Omental fat pad (tissue), 3 donors: ENCODE measurements at regions not wholly inside any gene's neighbourhood (a gene's known extent, or its start where the extent isn't known, plus 50 kb on each side); places are given as distances from the start of the nearest gene placed in this dataset.
"Not testable (repeated sequence)": the region's sequence is repeated elsewhere in the genome, so short reads cannot be mapped to it uniquely, and the experiment has no call there.

ENCODE experiments used
- ATAC-seq: fragments of 150-250 bp; one replicate; pipeline ENCODE4 v1.9.1; 2016; ENCODE audit warnings: mild to moderate bottlenecking, moderate library complexity; ENCODE audit not compliant: low FRiP score
- DNase-seq: peaks from one replicate; pipeline ENCODE4 v3.0.0-alpha.2; 2019; ENCODE audit warnings: low spot score
- CTCF ChIP-seq, 3 donors: fragments of 450-650 bp; IDR thresholded peaks; one replicate each; pipeline ENCODE4 v1.5.1; 2016 to 2017; ENCODE audit warnings: antibody characterized with exemption in 3 of 3, mild to moderate bottlenecking in 3 of 3, moderate library complexity in 2 of 3

GRCh38 chr20:48490961-48491831 is 336.6 kb downstream of the PREX1 start:
- TF ChIP-seq CTCF (IDR thresholded peaks at IDR 0.05), result no peak
- no peak for DNase-seq
- no peak for ATAC-seq

- not testable (repeated sequence) for DNase-seq, ATAC-seq
These were observed 337.5 kb downstream of the PREX1 start for GRCh38 chr20:48490341-48490740.

GRCh38 chr20:48489656-48490055 is 338.1 kb downstream of the PREX1 start:
- DNase-seq (no peak), ATAC-seq (no peak)
- TF ChIP-seq CTCF (IDR thresholded peaks at IDR 0.05), result no peak

- ATAC-seq, result no peak
These were observed 338.7 kb downstream of the PREX1 start for GRCh38 chr20:48489046-48489463.

GRCh38 chr20:48488334-48489034 is 339.3 kb downstream of the PREX1 start:
- not testable (repeated sequence) for ATAC-seq, DNase-seq

More at GRCh38 chr20:48489046-48489463, 338.7 kb downstream of the PREX1 start:
- DNase-seq, result no peak
- no peak for TF ChIP-seq CTCF (IDR thresholded peaks at IDR 0.05)

GRCh38 chr20:48486065-48486464 is 341.7 kb downstream of the PREX1 start:
- no peak for TF ChIP-seq CTCF (IDR thresholded peaks at IDR 0.05)

GRCh38 chr20:48485153-48485552 is 342.6 kb downstream of the PREX1 start:
- ATAC-seq, DNase-seq: not testable (repeated sequence)

More at GRCh38 chr20:48486065-48486464, 341.7 kb downstream of the PREX1 start:
- DNase-seq (no peak), ATAC-seq (no peak)

GRCh38 chr20:48483334-48484066 is 344.3 kb downstream of the PREX1 start:
- ATAC-seq, result no peak
- no peak for TF ChIP-seq CTCF (IDR thresholded peaks at IDR 0.05)
- DNase-seq, result no peak
